ENCODE measurements at regions not wholly inside any gene's neighbourhood (a gene's known extent, or its start where the extent isn't known, plus 50 kb on each side); places are given as distances from the start of the nearest gene placed in this dataset.

- Histone ChIP-seq H3K23me2 (ENCODE audit: low read depth, low read length) (no peaks in the 10 kb centered on the region), H3K36me3 (ENCODE audit: control insufficient read depth in 2 of 4, insufficient read depth in 4 of 4, low read length in 3 of 4) (no peaks in the 10 kb centered on the region), H3K79me1 (ENCODE audit: low read depth, low read length) (no peaks in the 10 kb centered on the region), H3K4me1 (replicated peaks in 1 of 4; ENCODE audit: control insufficient read depth in 3 of 4, insufficient read depth in 4 of 4, low read length in 3 of 4) (no peaks in the 10 kb centered on the region), H2BK20ac (ENCODE audit: low read length) (no peak overlapping the region), H2AFZ (ENCODE audit: low read length) (no peak overlapping the region), H3K14ac (ENCODE audit: insufficient read length) (no peak overlapping the region), H3K27ac (ENCODE audit: low read depth, low read length) (no peak overlapping the region), H3K18ac (ENCODE audit: extremely low read depth, low read length) (no peak overlapping the region), H2BK120ac (replicated peaks; ENCODE audit: low read depth, low read length) (no peak overlapping the region), H4K8ac (ENCODE audit: extremely low read depth, insufficient read depth, low read length) (no peak overlapping the region), H3K4ac (replicated peaks; ENCODE audit: insufficient read length, low read depth, low read length) (no peak overlapping the region), H3K4me3 (ENCODE audit: extremely low read depth in 1 of 4, insufficient read depth in 2 of 4, low read depth in 3 of 4, low read length in 4 of 4) (no peak overlapping the region), H3K27me3 (replicated peaks in 1 of 4; ENCODE audit: control insufficient read depth in 3 of 4, extremely low read depth in 1 of 4, insufficient read depth in 3 of 4, low read length in 3 of 4) (no peaks in the 10 kb centered on the region), H3K9ac (replicated peaks in 1 of 4; ENCODE audit: extremely low read depth in 1 of 4, low read depth in 3 of 4, low read length in 3 of 4) (no peak overlapping the region), H4K5ac (ENCODE audit: insufficient read length, low read depth, low read length) (no peak overlapping the region), H2BK12ac (ENCODE audit: low read depth, low read length) (no peak overlapping the region), H4K91ac (replicated peaks; ENCODE audit: insufficient read length, low read length) (no peak overlapping the region), H2AK5ac (ENCODE audit: low read depth, low read length) (no peak overlapping the region), H3K23ac (ENCODE audit: insufficient read length) (no peak overlapping the region), H3K9me3 (ENCODE audit: insufficient read depth in 2 of 2, low read depth in 1 of 2, low read length in 1 of 2) (no peaks in the 10 kb centered on the region), H2BK15ac (ENCODE audit: low read length) (no peak overlapping the region), H3K56ac (replicated peaks; ENCODE audit: insufficient read length, low read depth, low read length) (no peak overlapping the region), H3K79me2 (ENCODE audit: control insufficient read depth in 1 of 2, insufficient read depth in 2 of 2, low read length in 2 of 2) (no peaks in the 10 kb centered on the region), H2BK5ac (ENCODE audit: low read depth, low read length) (no peak overlapping the region), H3K4me2 (ENCODE audit: insufficient read depth in 1 of 2, low read depth in 2 of 2, low read length in 2 of 2) (no peak overlapping the region), H4K20me1 (replicated peaks in 1 of 2; ENCODE audit: control insufficient read depth in 1 of 2, insufficient read depth in 2 of 2, low read length in 2 of 2) (no peaks in the 10 kb centered on the region)
- 71% methylated on average over 2 of the region's 2 CpGs; no CpG with 5 or more reads in 1 of the 2 experiments for WGBS, 2 experiments (ENCODE audit: extremely low coverage in 1 of 2, insufficient coverage in 1 of 2, insufficient read length in 1 of 2, insufficient replicate concordance in 2 of 2, low coverage in 1 of 2, low lambda C conversion rate in 2 of 2, missing lambda C conversion rate in 1 of 2)
- TF ChIP-seq TAF7 (optimal IDR thresholded peaks at IDR 0.05; ENCODE audit: borderline replicate concordance, low read depth, low read length) = no peak
- no peak for TF ChIP-seq ZNF274 (IDR thresholded peaks at IDR 0.05; ENCODE audit: borderline replicate concordance, extremely low read depth, low read length)
- TF ChIP-seq SRF (IDR thresholded peaks at IDR 0.05; ENCODE audit: low read depth, low read length) = no peak
- no peak for TF ChIP-seq FOSL1 (IDR thresholded peaks at IDR 0.05; ENCODE audit: insufficient read depth, low read depth, low read length)
- TF ChIP-seq SAP30 (IDR thresholded peaks at IDR 0.05; ENCODE audit: insufficient read depth, insufficient replicate concordance, low read length) = no peak
- no peak for TF ChIP-seq BCL11A (IDR thresholded peaks at IDR 0.05; ENCODE audit: low read depth in 2 of 2, low read length in 2 of 2)
- TF ChIP-seq RFX5 (IDR thresholded peaks at IDR 0.05; ENCODE audit: borderline replicate concordance, low read depth, low read length) = no peak
- no peak for TF ChIP-seq TAF1 (IDR thresholded peaks at IDR 0.05; ENCODE audit: low read depth, low read length)
- TF ChIP-seq GTF2F1 (IDR thresholded peaks at IDR 0.05; ENCODE audit: borderline replicate concordance, low read depth, low read length) = no peak
- no peak for TF ChIP-seq HDAC2 (IDR thresholded peaks at IDR 0.05; ENCODE audit: borderline replicate concordance in 1 of 2, low read depth in 2 of 2, low read length in 2 of 2)
- CTCF ChIA-PET (ENCODE audit: partially characterized antibody) = no interaction called here
- DNase-seq (ENCODE audit: low read depth in 1 of 2, low spot score in 2 of 2) = no peak
- POLR2A ChIA-PET (ENCODE audit: partially characterized antibody) = no interaction called here
- FAIRE-seq = no peak
These were observed 400.1 kb downstream of the NSUN3 start for GRCh38 chr3:94462931-94463330.

Data from H1 (cell line).